ENCODE measurements at regions not wholly inside any gene's neighbourhood (a gene's known extent, or its start where the extent isn't known, plus 50 kb on each side); places are given as distances from the start of the nearest gene placed in this dataset.

DNA sequence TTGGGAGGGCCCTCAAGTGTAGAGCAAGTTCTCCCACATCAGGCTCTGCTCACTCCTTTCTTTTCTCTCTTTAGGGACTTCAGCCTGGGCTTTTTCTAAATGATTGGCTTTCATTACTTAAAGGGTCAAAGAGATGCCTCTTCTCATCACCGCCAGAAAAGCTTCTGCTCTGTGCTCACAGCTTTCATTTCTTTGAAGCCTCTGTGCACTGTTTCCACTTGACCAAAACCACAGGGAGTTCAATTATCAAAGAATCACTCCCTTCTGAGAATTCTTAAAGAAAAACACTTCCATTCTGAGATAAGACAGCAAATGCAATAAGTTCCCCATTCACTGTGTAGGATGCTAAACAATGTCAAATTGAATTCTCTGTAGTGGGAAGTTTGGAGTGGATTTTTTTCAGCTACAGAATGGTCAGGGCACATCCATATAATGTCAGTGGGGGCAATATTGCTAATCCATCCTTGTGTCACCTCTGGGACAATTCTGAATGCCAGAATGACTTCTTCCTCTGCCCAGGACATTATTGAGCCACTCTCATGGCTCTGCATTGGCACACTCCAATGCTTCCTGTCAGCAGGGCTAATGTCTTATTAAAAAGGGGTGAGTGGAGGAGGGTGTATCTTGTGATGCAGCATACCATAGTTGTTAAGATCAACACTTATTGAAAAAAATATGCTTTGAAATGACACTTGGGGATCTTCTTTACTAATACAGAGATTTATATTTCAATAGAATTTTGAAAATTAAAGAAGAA, 217.6 kb downstream of the SNCA start:
- Histone ChIP-seq H3K9ac (ENCODE audit: extremely low read depth, low read length, poor library complexity, severe bottlenecking) (no peak overlapping the region), H3K9me3 (ENCODE audit: control insufficient read depth, low read length) (no peaks in the 10 kb centered on the region), H3K27me3 (ENCODE audit: control insufficient read depth, insufficient read depth, low read length, poor library complexity, severe bottlenecking) (no peaks in the 10 kb centered on the region), H3K36me3 (ENCODE audit: control insufficient read depth, insufficient read depth, low read length) (no peaks in the 10 kb centered on the region), H3K4me1 (ENCODE audit: control insufficient read depth, insufficient read depth, low read length) (peaks cover 4% of the 10 kb centered on the region), H3K27ac (ENCODE audit: low read depth, low read length) (peak overlapping the region; percentile 7), H3K4me3 (ENCODE audit: low read length) (no peak overlapping the region)
- no peak for TF ChIP-seq CTCF (conservative IDR thresholded peaks at IDR 0.05)
- H3K9me3 Mint-ChIP-seq: no peaks in the 10 kb centered on the region
- no peak overlapping the region for H3K27ac Mint-ChIP-seq
- H3K36me3 Mint-ChIP-seq (ENCODE audit: low read depth): no peaks in the 10 kb centered on the region
- no peaks in the 10 kb centered on the region for H3K27me3 Mint-ChIP-seq (ENCODE audit: insufficient read depth)
- H3K4me1 Mint-ChIP-seq: peaks cover 29% of the 10 kb centered on the region
- no peak overlapping the region for H3K4me3 Mint-ChIP-seq
- no peak for DNase-seq
- 83 to 87% methylated on average over 1 of the region's 1 CpG for WGBS, 2 experiments (ENCODE audit: insufficient coverage in 1 of 2, insufficient read length in 1 of 2)

DNA sequence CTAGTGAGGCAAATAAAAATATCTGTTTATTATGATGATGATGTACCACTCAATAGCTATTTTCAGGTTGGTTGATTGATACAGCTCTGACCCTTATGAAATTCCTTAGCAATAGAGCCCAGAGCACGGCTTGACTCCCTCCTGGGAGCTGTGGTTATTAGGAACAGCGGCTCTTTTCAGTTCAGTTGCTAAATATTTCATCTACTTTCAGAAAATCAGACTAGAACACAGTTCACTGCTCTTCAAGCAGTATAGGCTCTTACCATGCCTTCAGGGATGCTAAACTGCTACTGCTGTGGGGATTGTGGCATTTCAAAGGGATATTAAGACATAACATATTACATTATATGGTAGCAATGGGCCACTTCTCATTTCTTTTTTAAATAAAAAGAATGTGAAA, 218.8 kb downstream of the SNCA start:
- Mint-ChIP-seq H3K9me3 (peaks cover 11% of the 10 kb centered on the region), H3K27ac (no peak overlapping the region), H3K4me3 (no peak overlapping the region), H3K36me3 (ENCODE audit: low read depth) (peaks cover 7% of the 10 kb centered on the region), H3K27me3 (ENCODE audit: insufficient read depth) (no peaks in the 10 kb centered on the region), H3K4me1 (peaks cover 31% of the 10 kb centered on the region)
- Histone ChIP-seq H3K27ac (ENCODE audit: low read depth, low read length) (no peak overlapping the region), H3K27me3 (ENCODE audit: control insufficient read depth, insufficient read depth, low read length, poor library complexity, severe bottlenecking) (no peaks in the 10 kb centered on the region), H3K9ac (ENCODE audit: extremely low read depth, low read length, poor library complexity, severe bottlenecking) (no peak overlapping the region), H3K36me3 (ENCODE audit: control insufficient read depth, insufficient read depth, low read length) (no peaks in the 10 kb centered on the region), H3K4me3 (ENCODE audit: low read length) (no peak overlapping the region), H3K4me1 (ENCODE audit: control insufficient read depth, insufficient read depth, low read length) (no peaks in the 10 kb centered on the region), H3K9me3 (ENCODE audit: control insufficient read depth, low read length) (peaks cover 9% of the 10 kb centered on the region)
- no peak for DNase-seq
- TF ChIP-seq CTCF (conservative IDR thresholded peaks at IDR 0.05): no peak
- WGBS, 2 experiments (ENCODE audit: insufficient coverage in 1 of 2, insufficient read length in 1 of 2): 78 to 97% methylated on average over 1 to 2 of the region's 2 CpGs

GRCh38 chr4:89617317-89617716, 219.6 kb downstream of the SNCA start:
- no peaks in the 10 kb centered on the region for H3K27me3 ChIP-seq (ENCODE audit: control insufficient read depth, insufficient read depth, low read length, poor library complexity, severe bottlenecking)
- H3K36me3 Mint-ChIP-seq (ENCODE audit: low read depth): peaks cover 13% of the 10 kb centered on the region
- no peak overlapping the region for H3K9ac ChIP-seq (ENCODE audit: extremely low read depth, low read length, poor library complexity, severe bottlenecking)
- H3K36me3 ChIP-seq (ENCODE audit: control insufficient read depth, insufficient read depth, low read length): no peaks in the 10 kb centered on the region
- peaks cover 19% of the 10 kb centered on the region for H3K9me3 Mint-ChIP-seq
- TF ChIP-seq CTCF (conservative IDR thresholded peaks at IDR 0.05): no peak
- H3K27ac ChIP-seq (ENCODE audit: low read depth, low read length): no peak overlapping the region
- H3K27ac Mint-ChIP-seq: no peak overlapping the region
- H3K4me1 Mint-ChIP-seq: peaks cover 29% of the 10 kb centered on the region
- WGBS, 2 experiments (ENCODE audit: insufficient coverage in 1 of 2, insufficient read length in 1 of 2): 76 to 85% methylated on average over 2 to 3 of the region's 3 CpGs
- no peak overlapping the region for H3K4me3 Mint-ChIP-seq
- H3K9me3 ChIP-seq (ENCODE audit: control insufficient read depth, low read length): peaks cover 16% of the 10 kb centered on the region
- peaks cover 3% of the 10 kb centered on the region for H3K27me3 Mint-ChIP-seq (ENCODE audit: insufficient read depth)
- no peak for DNase-seq
- H3K4me3 ChIP-seq (ENCODE audit: low read length): no peak overlapping the region
- H3K4me1 ChIP-seq (ENCODE audit: control insufficient read depth, insufficient read depth, low read length): no peaks in the 10 kb centered on the region
